22Rv1 (cell line): ENCODE measurements at regions not wholly inside any gene's neighbourhood (a gene's known extent, or its start where the extent isn't known, plus 50 kb on each side); places are given as distances from the start of the nearest gene placed in this dataset.

Experiments
- H3K27ac ChIP-seq: fragments of 450-650 bp; 2 replicates; pipeline ENCODE4 v1.5.1; 2017
- CTCF ChIP-seq: fragments of 450-650 bp; IDR thresholded peaks from 2 replicates; pipeline ENCODE4 v1.5.1; 2017; ENCODE audit warnings: mild to moderate bottlenecking
- ZFX ChIP-seq: fragments of 450-650 bp; IDR thresholded peaks from 2 replicates; pipeline ENCODE4 v1.6.1; 2017; ENCODE audit warnings: antibody characterized with exemption, borderline replicate concordance

GRCh38 chr13:54287062-54287764, 1258.6 kb downstream of the OLFM4 start:
- H3K27ac ChIP-seq = no peak overlapping the region
- no peak for TF ChIP-seq ZFX
- no peak for TF ChIP-seq CTCF

- no peak overlapping the region for H3K27ac ChIP-seq
- no peak for TF ChIP-seq ZFX
- no peak for TF ChIP-seq CTCF
Observed at GRCh38 chr13:54301085-54301484, 1272.5 kb downstream of the OLFM4 start.

GRCh38 chr13:54305377-54305776, 1276.8 kb downstream of the OLFM4 start:
- TF ChIP-seq ZFX (no peak), CTCF (0 out of 2 replicates have a peak, but pooled peaks have one; percentile 19)
- no peak overlapping the region for H3K27ac ChIP-seq

GRCh38 chr13:54312885-54313284, 1284.3 kb downstream of the OLFM4 start:
- no peak for TF ChIP-seq CTCF
- no peak for TF ChIP-seq ZFX
- no peak overlapping the region for H3K27ac ChIP-seq

GRCh38 chr13:54317722-54318121, 1289.1 kb downstream of the OLFM4 start:
- TF ChIP-seq ZFX (no peak), CTCF (no peak)

GRCh38 chr13:54337540-54337939, 1308.9 kb downstream of the OLFM4 start:
- no peak overlapping the region for H3K27ac ChIP-seq
- TF ChIP-seq CTCF = no peak
- TF ChIP-seq ZFX = no peak

More at GRCh38 chr13:54317722-54318121, 1289.1 kb downstream of the OLFM4 start:
- no peak overlapping the region for H3K27ac ChIP-seq

GRCh38 chr13:54347531-54347930, 1318.9 kb downstream of the OLFM4 start:
- no peak for TF ChIP-seq ZFX
- no peak overlapping the region for H3K27ac ChIP-seq

GRCh38 chr13:54356209-54356608, 1327.6 kb downstream of the OLFM4 start:
- H3K27ac ChIP-seq = no peak overlapping the region
- no peak for TF ChIP-seq CTCF
